Liver (tissue), 3 donors: ENCODE measurements at regions not wholly inside any gene's neighbourhood (a gene's known extent, or its start where the extent isn't known, plus 50 kb on each side); places are given as distances from the start of the nearest gene placed in this dataset.

Experiments used
- EGR1 ChIP-seq, 2 donors: IDR thresholded peaks; 2 replicates each; pipeline ENCODE4 v1.6.1; 2016 to 2018; ENCODE audit warnings: antibody characterized with exemption in 2 of 2, low read depth in 2 of 2
- FOXA1 ChIP-seq: IDR thresholded peaks from 2 replicates; pipeline ENCODE4 v1.6.1; 2016; ENCODE audit warnings: antibody characterized with exemption
- RAD21 ChIP-seq, 2 donors: IDR thresholded peaks; 2 replicates each; pipeline ENCODE4 v1.6.1; 2016; ENCODE audit warnings: antibody characterized with exemption in 2 of 2, mild to moderate bottlenecking in 2 of 2
- TAF1 ChIP-seq: conservative IDR thresholded peaks from 2 replicates; pipeline ENCODE4 v1.6.1; 2016; ENCODE audit warnings: antibody characterized with exemption, mild to moderate bottlenecking
- TF ChIP-seq, protein P1 (sequence below): fragments of 150-350 bp; IDR thresholded peaks from 2 replicates; pipeline ENCODE4 v1.5.1; 2017; ENCODE audit warnings: improper control_type of control experiment, low read depth, low read length; ENCODE audit not compliant: missing input control
- TF ChIP-seq, protein P2 (sequence below): IDR thresholded peaks from 2 replicates; pipeline ENCODE4 v1.6.1; 2016; ENCODE audit warnings: antibody characterized with exemption, mild to moderate bottlenecking
- TF ChIP-seq, protein P3 (sequence below): IDR thresholded peaks from 2 replicates; pipeline ENCODE4 v1.6.1; 2016; ENCODE audit warnings: antibody characterized with exemption
- donor health status: healthy.
- donor health status: healthy.

DNA sequence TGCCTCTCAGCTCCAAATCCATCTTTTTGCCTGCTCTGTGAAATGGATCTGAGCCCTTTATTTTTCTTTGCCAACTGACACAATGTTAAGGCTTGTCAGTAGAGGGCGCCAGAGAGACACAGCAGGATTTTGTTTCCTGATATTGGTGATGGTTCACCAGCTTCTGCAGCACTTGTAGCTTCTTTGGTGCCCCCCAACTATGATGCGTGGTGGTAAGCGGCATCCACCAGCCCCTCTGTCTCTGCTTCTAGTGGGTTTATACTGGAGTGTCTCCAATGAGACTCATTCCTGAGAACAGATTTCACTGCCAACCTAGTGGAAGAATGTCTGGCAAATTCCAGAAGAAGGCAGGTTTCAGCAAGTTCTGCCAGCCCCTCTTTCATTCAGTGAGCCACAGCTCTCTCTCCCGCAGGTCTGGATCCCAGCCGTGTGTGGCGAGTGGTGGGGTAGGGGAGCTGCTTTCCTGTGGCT, 471.9 kb upstream of the FRG2C start:
- TF ChIP-seq, protein P1, sequence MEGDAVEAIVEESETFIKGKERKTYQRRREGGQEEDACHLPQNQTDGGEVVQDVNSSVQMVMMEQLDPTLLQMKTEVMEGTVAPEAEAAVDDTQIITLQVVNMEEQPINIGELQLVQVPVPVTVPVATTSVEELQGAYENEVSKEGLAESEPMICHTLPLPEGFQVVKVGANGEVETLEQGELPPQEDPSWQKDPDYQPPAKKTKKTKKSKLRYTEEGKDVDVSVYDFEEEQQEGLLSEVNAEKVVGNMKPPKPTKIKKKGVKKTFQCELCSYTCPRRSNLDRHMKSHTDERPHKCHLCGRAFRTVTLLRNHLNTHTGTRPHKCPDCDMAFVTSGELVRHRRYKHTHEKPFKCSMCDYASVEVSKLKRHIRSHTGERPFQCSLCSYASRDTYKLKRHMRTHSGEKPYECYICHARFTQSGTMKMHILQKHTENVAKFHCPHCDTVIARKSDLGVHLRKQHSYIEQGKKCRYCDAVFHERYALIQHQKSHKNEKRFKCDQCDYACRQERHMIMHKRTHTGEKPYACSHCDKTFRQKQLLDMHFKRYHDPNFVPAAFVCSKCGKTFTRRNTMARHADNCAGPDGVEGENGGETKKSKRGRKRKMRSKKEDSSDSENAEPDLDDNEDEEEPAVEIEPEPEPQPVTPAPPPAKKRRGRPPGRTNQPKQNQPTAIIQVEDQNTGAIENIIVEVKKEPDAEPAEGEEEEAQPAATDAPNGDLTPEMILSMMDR = peak; percentile 68
- TF ChIP-seq, protein P2, sequence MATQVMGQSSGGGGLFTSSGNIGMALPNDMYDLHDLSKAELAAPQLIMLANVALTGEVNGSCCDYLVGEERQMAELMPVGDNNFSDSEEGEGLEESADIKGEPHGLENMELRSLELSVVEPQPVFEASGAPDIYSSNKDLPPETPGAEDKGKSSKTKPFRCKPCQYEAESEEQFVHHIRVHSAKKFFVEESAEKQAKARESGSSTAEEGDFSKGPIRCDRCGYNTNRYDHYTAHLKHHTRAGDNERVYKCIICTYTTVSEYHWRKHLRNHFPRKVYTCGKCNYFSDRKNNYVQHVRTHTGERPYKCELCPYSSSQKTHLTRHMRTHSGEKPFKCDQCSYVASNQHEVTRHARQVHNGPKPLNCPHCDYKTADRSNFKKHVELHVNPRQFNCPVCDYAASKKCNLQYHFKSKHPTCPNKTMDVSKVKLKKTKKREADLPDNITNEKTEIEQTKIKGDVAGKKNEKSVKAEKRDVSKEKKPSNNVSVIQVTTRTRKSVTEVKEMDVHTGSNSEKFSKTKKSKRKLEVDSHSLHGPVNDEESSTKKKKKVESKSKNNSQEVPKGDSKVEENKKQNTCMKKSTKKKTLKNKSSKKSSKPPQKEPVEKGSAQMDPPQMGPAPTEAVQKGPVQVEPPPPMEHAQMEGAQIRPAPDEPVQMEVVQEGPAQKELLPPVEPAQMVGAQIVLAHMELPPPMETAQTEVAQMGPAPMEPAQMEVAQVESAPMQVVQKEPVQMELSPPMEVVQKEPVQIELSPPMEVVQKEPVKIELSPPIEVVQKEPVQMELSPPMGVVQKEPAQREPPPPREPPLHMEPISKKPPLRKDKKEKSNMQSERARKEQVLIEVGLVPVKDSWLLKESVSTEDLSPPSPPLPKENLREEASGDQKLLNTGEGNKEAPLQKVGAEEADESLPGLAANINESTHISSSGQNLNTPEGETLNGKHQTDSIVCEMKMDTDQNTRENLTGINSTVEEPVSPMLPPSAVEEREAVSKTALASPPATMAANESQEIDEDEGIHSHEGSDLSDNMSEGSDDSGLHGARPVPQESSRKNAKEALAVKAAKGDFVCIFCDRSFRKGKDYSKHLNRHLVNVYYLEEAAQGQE = no peak
- TF ChIP-seq TAF1 (no peak), RAD21 (IDR thresholded peaks at IDR 0.05) (peak; percentile 70 to 76), EGR1 (IDR thresholded peaks at IDR 0.05; ENCODE audit: low read depth in 2 of 2) (no peak), FOXA1 (no peak)
- TF ChIP-seq, protein P3, sequence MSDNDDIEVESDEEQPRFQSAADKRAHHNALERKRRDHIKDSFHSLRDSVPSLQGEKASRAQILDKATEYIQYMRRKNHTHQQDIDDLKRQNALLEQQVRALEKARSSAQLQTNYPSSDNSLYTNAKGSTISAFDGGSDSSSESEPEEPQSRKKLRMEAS = no peak
